GM21360 (cell line): ENCODE measurements at regions not wholly inside any gene's neighbourhood (a gene's known extent, or its start where the extent isn't known, plus 50 kb on each side); places are given as distances from the start of the nearest gene placed in this dataset.
"Not testable (repeated sequence)": the region's sequence is repeated elsewhere in the genome, so short reads cannot be mapped to it uniquely, and the experiment has no call there.

Experiments used
- ATAC-seq: cut with Tn5 transposase; IDR thresholded peaks from one replicate; pipeline ENCODE4 v1.9.1; 2021; ENCODE audit warnings: mild to moderate bottlenecking, moderate library complexity; ENCODE audit not compliant: unreplicated experiment

- no peak for ATAC-seq
These were observed 379.3 kb upstream of the TENM3 start for GRCh38 chr4:181863856-181864255.

GRCh38 chr4:181870326-181870725, 372.9 kb upstream of the TENM3 start:
- no peak for ATAC-seq

- ATAC-seq: no peak
These were observed 368.6 kb upstream of the TENM3 start for GRCh38 chr4:181874602-181875001.

GRCh38 chr4:181877329-181877848, 365.8 kb upstream of the TENM3 start:
- ATAC-seq: no peak

GRCh38 chr4:181890031-181890430, 353.2 kb upstream of the TENM3 start:
- ATAC-seq: no peak

- no peak for ATAC-seq
These were observed 352.3 kb upstream of the TENM3 start for GRCh38 chr4:181890911-181891310.

- no peak for ATAC-seq
These were observed 346.6 kb upstream of the TENM3 start for GRCh38 chr4:181896614-181897013.

GRCh38 chr4:181897935-181898334, 345.3 kb upstream of the TENM3 start:
- no peak for ATAC-seq

- not testable (repeated sequence) for ATAC-seq
These were observed 340.8 kb upstream of the TENM3 start for GRCh38 chr4:181902404-181902803.

- no peak for ATAC-seq
These were observed 337.5 kb upstream of the TENM3 start for GRCh38 chr4:181905708-181906107.

- ATAC-seq: no peak
These were observed 335.0 kb upstream of the TENM3 start for GRCh38 chr4:181908168-181908567.

- no peak for ATAC-seq
These were observed 333.8 kb upstream of the TENM3 start for GRCh38 chr4:181909368-181909767.

GRCh38 chr4:181911420-181911819, 331.8 kb upstream of the TENM3 start:
- ATAC-seq: no peak

- ATAC-seq: no peak
These were observed 309.7 kb upstream of the TENM3 start for GRCh38 chr4:181933471-181933870.

GRCh38 chr4:181938631-181939030, 304.6 kb upstream of the TENM3 start:
- ATAC-seq: no peak

- ATAC-seq: no peak
These were observed 303.8 kb upstream of the TENM3 start for GRCh38 chr4:181939199-181939945.

GRCh38 chr4:181944527-181944926, 298.7 kb upstream of the TENM3 start:
- no peak for ATAC-seq

GRCh38 chr4:181946902-181947301, 296.3 kb upstream of the TENM3 start:
- ATAC-seq: no peak

GRCh38 chr4:181948839-181949382, 294.3 kb upstream of the TENM3 start:
- no peak for ATAC-seq

GRCh38 chr4:181949704-181950312, 293.4 kb upstream of the TENM3 start:
- no peak for ATAC-seq

- no peak for ATAC-seq
These were observed 292.7 kb upstream of the TENM3 start for GRCh38 chr4:181950372-181951127.
